Stomach (tissue), 8 donors: ENCODE measurements at regions not wholly inside any gene's neighbourhood (a gene's known extent, or its start where the extent isn't known, plus 50 kb on each side); places are given as distances from the start of the nearest gene placed in this dataset.

Experiments used
- DNase-seq, 2 donors: peaks; one replicate each; pipeline versions ENCODE4 v3.0.0 to v3.0.0-alpha.2; 2013 to 2019
- H3K27ac ChIP-seq, 5 donors: fragments of 200-600 bp in 4 of 5; sonication (generic) in 4 of 5; one replicate each; pipeline ENCODE4 v1.5.1; 2013 to 2019; ENCODE audit warnings: mild to moderate bottlenecking in 1 of 5, moderate library complexity in 1 of 5
- H3K27me3 ChIP-seq, 3 donors: fragments of 200-600 bp; sonication (generic); one replicate each; pipeline ENCODE4 v1.5.1; 2017 to 2019; ENCODE audit warnings: mixed run types in 1 of 3
- H3K36me3 ChIP-seq, 4 donors: fragments of 200-600 bp; sonication (generic); 1 replicate in 3 of 4; 2 replicates in 1 of 4; pipeline ENCODE4 v1.5.1; 2016 to 2019
- H3K4me1 ChIP-seq, 4 donors: fragments of 200-600 bp; sonication (generic); one replicate each; pipeline ENCODE4 v1.5.1; 2016 to 2019
- H3K4me3 ChIP-seq, 4 donors: fragments of 200-600 bp; sonication (generic) in 3 of 4; one replicate each; pipeline ENCODE4 v1.5.1; 2016 to 2019; ENCODE audit warnings: mild to moderate bottlenecking in 1 of 4
- H3K9me3 ChIP-seq, 4 donors: fragments of 200-600 bp; sonication (generic); one replicate each; pipeline ENCODE4 v1.5.1; 2016 to 2019
- EP300 ChIP-seq: sonication (generic); formaldehyde crosslinking; IDR thresholded peaks from one replicate; pipeline ENCODE4 v1.6.1; 2017; ENCODE audit warnings: antibody characterized with exemption
- POLR2A ChIP-seq, 4 donors: fragments of 450-650 bp; IDR thresholded peaks; one replicate each; pipeline ENCODE4 v1.6.1; 2016; ENCODE audit warnings: antibody characterized with exemption in 4 of 4, control low read depth in 2 of 4, mild to moderate bottlenecking in 1 of 4, moderate library complexity in 1 of 4
- POLR2AphosphoS5 ChIP-seq, 3 donors: sonication (generic); formaldehyde crosslinking; IDR thresholded peaks; one replicate each; pipeline ENCODE4 v1.6.1; 2016; ENCODE audit warnings: antibody characterized with exemption in 3 of 3
- WGBS, 5 donors: extraction: QIAGEN DNeasy Blood & Tissue Kit in 3 of 5; methylation state at CpG; one replicate each; pipeline versions ENCODE4 v1.1.5 to v1.1.7; 2013 to 2018; 5-methylcytosine and 5-hydroxymethylcytosine counted together
- intact Hi-C: fragments of 100-400 bp; cut with DNase I; formaldehyde crosslinking; loops from one replicate; pipeline ENCODE4 v1.15.1; 2023; ENCODE audit warnings: low total_unique reads
- TF ChIP-seq, protein P1 (sequence below), 7 experiments: fragments of 450-650 bp in 4 of 7; fragments of 200-600 bp in 3 of 7; sonication (generic) in 3 of 7; IDR thresholded peaks; one replicate each; pipeline ENCODE4 v1.5.1; 2016 to 2019; ENCODE audit warnings: antibody characterized with exemption in 7 of 7, control low read depth in 2 of 7, mild to moderate bottlenecking in 1 of 7
- donor health status: healthy with polysubstance abuse.
- donor health status: Bipolar disorder and iron deficiency.
- donor health status: healthy.

DNA sequence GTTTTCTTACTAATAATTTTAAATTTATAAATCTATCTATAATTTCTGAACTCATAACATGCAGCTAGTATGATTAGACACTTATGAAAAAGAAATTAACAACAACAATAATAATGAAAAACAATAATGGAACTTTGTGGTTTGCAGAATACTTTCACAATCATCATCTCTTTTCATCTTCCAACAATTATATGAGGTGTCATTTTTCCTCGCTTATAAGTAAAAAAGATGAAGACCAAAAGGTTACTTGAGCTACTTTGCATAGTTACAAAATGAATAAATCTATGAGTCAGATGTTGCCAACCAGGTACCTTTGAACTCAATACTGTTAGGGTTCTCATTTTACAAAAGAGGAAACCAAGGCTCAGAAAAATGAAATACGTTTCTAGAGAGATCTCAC, 98.5 kb upstream of the ELOVL6 start:
- WGBS, 5 donors = 61 to 75% (median 67%) methylated on average over 2 of the region's 2 CpGs
- H3K36me3 ChIP-seq = no peaks in the 10 kb centered on the region
- DNase-seq = no peak
- no peak overlapping the region for H3K27ac ChIP-seq
- H3K27me3 ChIP-seq = peaks cover 0 to 9% (median 0%) of the 10 kb centered on the region in 3 donors
- TF ChIP-seq, protein P1, sequence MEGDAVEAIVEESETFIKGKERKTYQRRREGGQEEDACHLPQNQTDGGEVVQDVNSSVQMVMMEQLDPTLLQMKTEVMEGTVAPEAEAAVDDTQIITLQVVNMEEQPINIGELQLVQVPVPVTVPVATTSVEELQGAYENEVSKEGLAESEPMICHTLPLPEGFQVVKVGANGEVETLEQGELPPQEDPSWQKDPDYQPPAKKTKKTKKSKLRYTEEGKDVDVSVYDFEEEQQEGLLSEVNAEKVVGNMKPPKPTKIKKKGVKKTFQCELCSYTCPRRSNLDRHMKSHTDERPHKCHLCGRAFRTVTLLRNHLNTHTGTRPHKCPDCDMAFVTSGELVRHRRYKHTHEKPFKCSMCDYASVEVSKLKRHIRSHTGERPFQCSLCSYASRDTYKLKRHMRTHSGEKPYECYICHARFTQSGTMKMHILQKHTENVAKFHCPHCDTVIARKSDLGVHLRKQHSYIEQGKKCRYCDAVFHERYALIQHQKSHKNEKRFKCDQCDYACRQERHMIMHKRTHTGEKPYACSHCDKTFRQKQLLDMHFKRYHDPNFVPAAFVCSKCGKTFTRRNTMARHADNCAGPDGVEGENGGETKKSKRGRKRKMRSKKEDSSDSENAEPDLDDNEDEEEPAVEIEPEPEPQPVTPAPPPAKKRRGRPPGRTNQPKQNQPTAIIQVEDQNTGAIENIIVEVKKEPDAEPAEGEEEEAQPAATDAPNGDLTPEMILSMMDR (IDR thresholded peaks at IDR 0.05) = no peak
- TF ChIP-seq EP300 (no peak), POLR2AphosphoS5 (IDR thresholded peaks at IDR 0.05) (no peak), POLR2A (IDR thresholded peaks at IDR 0.05) (no peak)
- intact Hi-C loops = no loop called here
- no peaks in the 10 kb centered on the region for H3K9me3 ChIP-seq
- no peaks in the 10 kb centered on the region for H3K4me1 ChIP-seq
- H3K4me3 ChIP-seq = no peak overlapping the region

GRCh38 chr4:110294165-110294564, 95.8 kb upstream of the ELOVL6 start:
- 70 to 82% (median 75%) methylated on average over 7 of the region's 7 CpGs for WGBS, 5 donors
- Histone ChIP-seq H3K36me3 (no peaks in the 10 kb centered on the region), H3K27me3 (peaks cover 0 to 9% (median 0%) of the 10 kb centered on the region in 3 donors), H3K9me3 (no peaks in the 10 kb centered on the region), H3K27ac (no peak overlapping the region), H3K4me1 (no peaks in the 10 kb centered on the region), H3K4me3 (no peak overlapping the region)
- intact Hi-C loops = no loop called here
- DNase-seq = no peak
- TF ChIP-seq POLR2AphosphoS5 (IDR thresholded peaks at IDR 0.05) (no peak), POLR2A (IDR thresholded peaks at IDR 0.05) (no peak), EP300 (no peak)
- TF ChIP-seq, protein P1 (IDR thresholded peaks at IDR 0.05) = no peak

- no peak for DNase-seq
- Histone ChIP-seq H3K4me1 (no peaks in the 10 kb centered on the region), H3K27me3 (peaks cover 0 to 9% (median 0%) of the 10 kb centered on the region in 3 donors), H3K27ac (no peak overlapping the region), H3K4me3 (no peak overlapping the region), H3K9me3 (no peaks in the 10 kb centered on the region), H3K36me3 (no peaks in the 10 kb centered on the region)
- TF ChIP-seq EP300 = no peak
- intact Hi-C loops = no loop called here
- 92 to 95% (median 93%) methylated on average over 22 to 23 of the region's 23 CpGs for WGBS, 5 donors
Measured at GRCh38 chr4:110292994-110293744, 94.8 kb upstream of the ELOVL6 start.

- intact Hi-C loops = no loop called here
- 57 to 80% (median 68%) methylated on average over 1 of the region's 1 CpG for WGBS, 5 donors
- Histone ChIP-seq H3K27me3 (peaks cover 0 to 8% (median 0%) of the 10 kb centered on the region in 3 donors), H3K4me3 (no peak overlapping the region), H3K4me1 (no peaks in the 10 kb centered on the region), H3K9me3 (no peaks in the 10 kb centered on the region), H3K36me3 (no peaks in the 10 kb centered on the region), H3K27ac (no peak overlapping the region)
- TF ChIP-seq POLR2A (IDR thresholded peaks at IDR 0.05) = no peak
- TF ChIP-seq POLR2AphosphoS5 (IDR thresholded peaks at IDR 0.05) = no peak
- TF ChIP-seq, protein P1 (IDR thresholded peaks at IDR 0.05) = no peak
- TF ChIP-seq EP300 = no peak
- no peak for DNase-seq
Measured at GRCh38 chr4:110290511-110290910, 92.1 kb upstream of the ELOVL6 start.

DNA sequence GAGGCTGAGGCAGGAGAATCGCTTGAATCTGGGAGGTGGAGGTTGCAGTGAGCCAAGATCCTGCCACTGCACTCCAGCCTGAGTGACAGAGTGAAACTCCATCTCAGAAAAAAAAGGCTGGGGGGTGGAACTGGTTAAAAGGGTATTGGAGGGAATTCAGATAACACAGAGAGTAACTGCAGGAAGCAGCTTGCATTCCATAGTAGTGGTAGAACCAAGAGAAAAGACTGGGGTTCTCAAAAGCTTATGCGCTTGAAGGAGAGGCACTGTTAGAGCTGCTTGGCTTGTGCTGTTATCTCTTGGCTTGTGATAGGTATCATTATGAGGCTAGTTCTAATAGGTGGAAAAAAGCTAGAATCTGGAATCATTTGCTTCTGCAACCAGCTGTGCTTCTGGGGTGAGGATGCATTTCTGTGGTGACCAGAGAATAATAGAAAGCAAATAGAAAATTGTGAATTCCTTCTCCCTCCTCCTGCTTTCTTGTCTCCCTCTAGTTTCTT, 91.2 kb upstream of the ELOVL6 start:
- TF ChIP-seq POLR2A (IDR thresholded peaks at IDR 0.05) = no peak
- TF ChIP-seq, protein P1 (IDR thresholded peaks at IDR 0.05) = no peak
- no peak for TF ChIP-seq POLR2AphosphoS5 (IDR thresholded peaks at IDR 0.05)
- Histone ChIP-seq H3K27ac (no peak overlapping the region), H3K36me3 (no peaks in the 10 kb centered on the region), H3K9me3 (no peaks in the 10 kb centered on the region), H3K4me3 (no peak overlapping the region), H3K4me1 (no peaks in the 10 kb centered on the region), H3K27me3 (peaks cover 0 to 3% (median 0%) of the 10 kb centered on the region in 3 donors)
- 84 to 94% (median 89%) methylated on average over 2 of the region's 2 CpGs for WGBS, 5 donors
- no peak for DNase-seq
- intact Hi-C loops = no loop called here
